ENCODE measurements at regions not wholly inside any gene's neighbourhood (a gene's known extent, or its start where the extent isn't known, plus 50 kb on each side); places are given as distances from the start of the nearest gene placed in this dataset.

- Mint-ChIP-seq H3K4me1 (ENCODE audit: low read depth) (peaks cover 10% of the 10 kb centered on the region), H3K36me3 (ENCODE audit: low read depth) (no peaks in the 10 kb centered on the region), H3K9me3 (ENCODE audit: low read depth) (no peaks in the 10 kb centered on the region), H3K27ac (ENCODE audit: unreplicated experiment) (no peak overlapping the region), H3K27me3 (ENCODE audit: low read depth) (peaks cover 1% of the 10 kb centered on the region), H3K4me3 (ENCODE audit: unreplicated experiment) (no peak overlapping the region)
- no peak for TF ChIP-seq CTCF (IDR thresholded peaks at IDR 0.05)
- no peak for DNase-seq (ENCODE audit: low spot score)
These were observed 177.1 kb upstream of the SEMA6A start for GRCh38 chr5:116751684-116752083.

DNA sequence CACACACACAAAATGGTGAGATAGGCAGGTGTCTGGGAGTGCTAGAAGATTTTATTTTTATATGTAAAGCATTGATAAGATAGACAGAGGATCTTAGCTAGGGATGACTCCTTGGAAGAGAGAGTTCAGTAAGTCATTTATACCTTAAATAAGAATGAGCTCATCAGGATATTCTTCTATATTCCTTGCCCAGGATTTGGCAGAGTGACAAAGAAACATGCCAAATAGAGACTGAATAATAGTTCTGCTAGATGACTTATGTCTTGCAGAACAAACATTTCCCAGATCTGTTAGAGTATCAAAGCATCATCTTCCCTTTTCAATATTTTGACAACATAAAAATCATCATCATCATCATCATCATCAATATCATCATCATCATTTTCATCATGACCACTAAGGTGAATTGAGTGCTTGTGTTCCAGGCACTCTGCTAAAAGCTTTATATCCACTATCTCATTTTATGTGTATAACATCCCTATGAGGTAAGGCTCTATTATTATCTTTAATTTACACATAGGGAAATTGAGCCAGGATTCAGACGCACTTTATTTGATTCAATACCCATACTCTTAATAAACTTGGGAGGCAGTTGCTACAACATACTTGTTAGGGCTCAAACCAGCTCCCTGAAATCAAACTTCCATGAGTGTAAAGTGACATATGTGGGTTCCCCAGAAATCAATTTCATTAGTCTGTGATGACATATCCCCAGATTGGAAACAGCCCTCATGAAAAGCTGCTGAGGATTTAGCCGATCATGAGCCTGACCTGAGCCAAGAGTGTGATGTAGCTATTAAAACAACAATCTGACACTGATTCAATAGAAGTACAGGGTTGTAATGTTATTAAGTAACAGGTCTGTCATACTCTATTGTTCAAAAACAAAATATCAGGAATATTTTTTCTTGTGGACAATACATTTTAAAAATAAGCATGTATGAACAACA is 176.3 kb upstream of the SEMA6A start:
- peaks cover 12% of the 10 kb centered on the region for H3K4me1 Mint-ChIP-seq (ENCODE audit: low read depth)
- no peak for TF ChIP-seq CTCF (IDR thresholded peaks at IDR 0.05)

DNA sequence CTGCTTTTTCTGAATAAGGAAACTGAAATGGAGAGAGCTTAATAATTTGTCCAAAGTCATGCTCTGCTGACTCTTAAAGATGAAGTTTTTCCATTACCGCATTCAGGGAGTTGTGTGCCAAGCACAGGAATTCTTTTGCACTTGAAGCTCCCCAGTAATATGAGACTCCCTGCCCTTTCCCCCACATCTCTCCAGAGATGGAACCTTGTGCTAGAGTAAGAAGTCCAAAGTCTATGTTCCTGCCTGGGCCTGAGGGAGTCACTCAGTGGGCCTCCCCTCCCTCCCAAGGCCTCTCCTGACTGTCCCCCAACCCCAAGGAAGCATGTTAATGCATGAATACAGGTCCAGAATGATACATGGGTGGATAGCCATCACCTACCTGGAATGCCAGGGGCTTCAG is 173.3 kb upstream of the SEMA6A start:
- Mint-ChIP-seq H3K4me3 (ENCODE audit: unreplicated experiment) (no peak overlapping the region), H3K27me3 (ENCODE audit: low read depth) (peaks cover 1% of the 10 kb centered on the region), H3K4me1 (ENCODE audit: low read depth) (peaks cover 12% of the 10 kb centered on the region), H3K36me3 (ENCODE audit: low read depth) (no peaks in the 10 kb centered on the region), H3K9me3 (ENCODE audit: low read depth) (peaks cover 8% of the 10 kb centered on the region), H3K27ac (ENCODE audit: unreplicated experiment) (no peak overlapping the region)
- no peak for TF ChIP-seq CTCF (IDR thresholded peaks at IDR 0.05)
- DNase-seq (ENCODE audit: low spot score) = no peak

More for the DNA sequence above, 176.3 kb upstream of the SEMA6A start:
- Mint-ChIP-seq H3K27ac (ENCODE audit: unreplicated experiment) (no peak overlapping the region), H3K4me3 (ENCODE audit: unreplicated experiment) (no peak overlapping the region), H3K27me3 (ENCODE audit: low read depth) (peaks cover 1% of the 10 kb centered on the region), H3K36me3 (ENCODE audit: low read depth) (no peaks in the 10 kb centered on the region), H3K9me3 (ENCODE audit: low read depth) (no peaks in the 10 kb centered on the region)
- DNase-seq (ENCODE audit: low spot score) = no peak

- peaks cover 12% of the 10 kb centered on the region for H3K4me1 Mint-ChIP-seq (ENCODE audit: low read depth)
- DNase-seq (ENCODE audit: low spot score) = no peak
- no peaks in the 10 kb centered on the region for H3K27me3 Mint-ChIP-seq (ENCODE audit: low read depth)
- peaks cover 8% of the 10 kb centered on the region for H3K9me3 Mint-ChIP-seq (ENCODE audit: low read depth)
- TF ChIP-seq CTCF (IDR thresholded peaks at IDR 0.05) = no peak
- no peak overlapping the region for H3K4me3 Mint-ChIP-seq (ENCODE audit: unreplicated experiment)
- no peaks in the 10 kb centered on the region for H3K36me3 Mint-ChIP-seq (ENCODE audit: low read depth)
- no peak overlapping the region for H3K27ac Mint-ChIP-seq (ENCODE audit: unreplicated experiment)
These were observed 172.0 kb upstream of the SEMA6A start for GRCh38 chr5:116746668-116747067.

- Mint-ChIP-seq H3K36me3 (ENCODE audit: low read depth) (no peaks in the 10 kb centered on the region), H3K27ac (ENCODE audit: unreplicated experiment) (no peak overlapping the region), H3K4me3 (ENCODE audit: unreplicated experiment) (no peak overlapping the region), H3K27me3 (ENCODE audit: low read depth) (peaks cover 2% of the 10 kb centered on the region), H3K9me3 (ENCODE audit: low read depth) (peaks cover 8% of the 10 kb centered on the region), H3K4me1 (ENCODE audit: low read depth) (peaks cover 4% of the 10 kb centered on the region)
- no peak for TF ChIP-seq CTCF (IDR thresholded peaks at IDR 0.05)
- no peak for DNase-seq (ENCODE audit: low spot score)
These were observed 166.1 kb upstream of the SEMA6A start for GRCh38 chr5:116740771-116741170.
